ENCODE measurements at regions not wholly inside any gene's neighbourhood (a gene's known extent, or its start where the extent isn't known, plus 50 kb on each side); places are given as distances from the start of the nearest gene placed in this dataset.

DNA sequence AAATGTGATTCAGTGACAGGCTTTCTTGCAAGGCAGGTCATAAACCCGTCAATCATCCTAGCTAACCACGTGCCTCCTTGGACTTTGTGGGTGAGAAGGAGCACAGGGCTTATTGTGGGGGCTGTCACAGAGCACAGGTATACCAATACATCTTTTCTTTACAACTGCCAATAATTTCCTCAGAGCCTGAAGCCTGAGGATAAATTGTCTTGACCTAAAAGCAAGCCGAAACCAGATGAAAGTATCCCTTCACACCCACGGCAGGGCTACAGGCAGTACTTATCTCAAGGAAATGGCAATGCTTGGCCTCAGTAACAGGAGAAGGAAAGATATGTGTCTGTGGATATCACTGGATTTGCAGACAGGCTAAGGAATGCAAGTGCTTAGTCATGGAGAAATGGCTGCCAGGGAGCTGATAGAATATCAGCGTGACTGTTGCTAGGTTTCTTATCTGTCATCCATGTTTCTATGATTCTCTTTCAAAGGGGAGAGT is 90.3 kb upstream of the ZNF366 start (continued):
- TF ChIP-seq SAFB (IDR thresholded peaks at IDR 0.05; ENCODE audit: borderline replicate concordance, low read depth, low read length), result no peak
- peak; percentile 58; the same call in 1 of the 2 replicates for TF ChIP-seq NCOA6 (IDR thresholded peaks at IDR 0.05)
- TF ChIP-seq, protein P1, sequence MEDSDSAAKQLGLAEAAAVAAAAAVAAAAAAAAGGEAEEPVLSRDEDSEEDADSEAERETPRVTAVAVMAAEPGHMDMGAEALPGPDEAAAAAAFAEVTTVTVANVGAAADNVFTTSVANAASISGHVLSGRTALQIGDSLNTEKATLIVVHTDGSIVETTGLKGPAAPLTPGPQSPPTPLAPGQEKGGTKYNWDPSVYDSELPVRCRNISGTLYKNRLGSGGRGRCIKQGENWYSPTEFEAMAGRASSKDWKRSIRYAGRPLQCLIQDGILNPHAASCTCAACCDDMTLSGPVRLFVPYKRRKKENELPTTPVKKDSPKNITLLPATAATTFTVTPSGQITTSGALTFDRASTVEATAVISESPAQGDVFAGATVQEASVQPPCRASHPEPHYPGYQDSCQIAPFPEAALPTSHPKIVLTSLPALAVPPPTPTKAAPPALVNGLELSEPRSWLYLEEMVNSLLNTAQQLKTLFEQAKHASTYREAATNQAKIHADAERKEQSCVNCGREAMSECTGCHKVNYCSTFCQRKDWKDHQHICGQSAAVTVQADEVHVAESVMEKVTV (CRISPR knock-in tag; IDR thresholded peaks at IDR 0.05), result no peak
- no peak for TF ChIP-seq ZNF174 (CRISPR knock-in tag; IDR thresholded peaks at IDR 0.05)
- TF ChIP-seq, protein P2, sequence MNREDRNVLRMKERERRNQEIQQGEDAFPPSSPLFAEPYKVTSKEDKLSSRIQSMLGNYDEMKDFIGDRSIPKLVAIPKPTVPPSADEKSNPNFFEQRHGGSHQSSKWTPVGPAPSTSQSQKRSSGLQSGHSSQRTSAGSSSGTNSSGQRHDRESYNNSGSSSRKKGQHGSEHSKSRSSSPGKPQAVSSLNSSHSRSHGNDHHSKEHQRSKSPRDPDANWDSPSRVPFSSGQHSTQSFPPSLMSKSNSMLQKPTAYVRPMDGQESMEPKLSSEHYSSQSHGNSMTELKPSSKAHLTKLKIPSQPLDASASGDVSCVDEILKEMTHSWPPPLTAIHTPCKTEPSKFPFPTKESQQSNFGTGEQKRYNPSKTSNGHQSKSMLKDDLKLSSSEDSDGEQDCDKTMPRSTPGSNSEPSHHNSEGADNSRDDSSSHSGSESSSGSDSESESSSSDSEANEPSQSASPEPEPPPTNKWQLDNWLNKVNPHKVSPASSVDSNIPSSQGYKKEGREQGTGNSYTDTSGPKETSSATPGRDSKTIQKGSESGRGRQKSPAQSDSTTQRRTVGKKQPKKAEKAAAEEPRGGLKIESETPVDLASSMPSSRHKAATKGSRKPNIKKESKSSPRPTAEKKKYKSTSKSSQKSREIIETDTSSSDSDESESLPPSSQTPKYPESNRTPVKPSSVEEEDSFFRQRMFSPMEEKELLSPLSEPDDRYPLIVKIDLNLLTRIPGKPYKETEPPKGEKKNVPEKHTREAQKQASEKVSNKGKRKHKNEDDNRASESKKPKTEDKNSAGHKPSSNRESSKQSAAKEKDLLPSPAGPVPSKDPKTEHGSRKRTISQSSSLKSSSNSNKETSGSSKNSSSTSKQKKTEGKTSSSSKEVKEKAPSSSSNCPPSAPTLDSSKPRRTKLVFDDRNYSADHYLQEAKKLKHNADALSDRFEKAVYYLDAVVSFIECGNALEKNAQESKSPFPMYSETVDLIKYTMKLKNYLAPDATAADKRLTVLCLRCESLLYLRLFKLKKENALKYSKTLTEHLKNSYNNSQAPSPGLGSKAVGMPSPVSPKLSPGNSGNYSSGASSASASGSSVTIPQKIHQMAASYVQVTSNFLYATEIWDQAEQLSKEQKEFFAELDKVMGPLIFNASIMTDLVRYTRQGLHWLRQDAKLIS (CRISPR knock-in tag; IDR thresholded peaks at IDR 0.05), result no peak
- TF ChIP-seq, protein P3, sequence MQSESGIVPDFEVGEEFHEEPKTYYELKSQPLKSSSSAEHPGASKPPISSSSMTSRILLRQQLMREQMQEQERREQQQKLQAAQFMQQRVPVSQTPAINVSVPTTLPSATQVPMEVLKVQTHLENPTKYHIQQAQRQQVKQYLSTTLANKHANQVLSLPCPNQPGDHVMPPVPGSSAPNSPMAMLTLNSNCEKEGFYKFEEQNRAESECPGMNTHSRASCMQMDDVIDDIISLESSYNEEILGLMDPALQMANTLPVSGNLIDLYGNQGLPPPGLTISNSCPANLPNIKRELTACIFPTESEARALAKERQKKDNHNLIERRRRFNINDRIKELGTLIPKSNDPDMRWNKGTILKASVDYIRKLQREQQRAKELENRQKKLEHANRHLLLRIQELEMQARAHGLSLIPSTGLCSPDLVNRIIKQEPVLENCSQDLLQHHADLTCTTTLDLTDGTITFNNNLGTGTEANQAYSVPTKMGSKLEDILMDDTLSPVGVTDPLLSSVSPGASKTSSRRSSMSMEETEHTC (IDR thresholded peaks at IDR 0.05), result no peak
- TF ChIP-seq, protein P4, sequence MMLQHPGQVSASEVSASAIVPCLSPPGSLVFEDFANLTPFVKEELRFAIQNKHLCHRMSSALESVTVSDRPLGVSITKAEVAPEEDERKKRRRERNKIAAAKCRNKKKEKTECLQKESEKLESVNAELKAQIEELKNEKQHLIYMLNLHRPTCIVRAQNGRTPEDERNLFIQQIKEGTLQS (IDR thresholded peaks at IDR 0.05), result peak; percentile 81
- TF ChIP-seq, protein P4 (CRISPR knock-in tag; conservative IDR thresholded peaks at IDR 0.05), result no peak
- no peak for TF ChIP-seq SIX5 (IDR thresholded peaks at IDR 0.05; ENCODE audit: borderline replicate concordance in 1 of 2, insufficient read depth in 1 of 2, low read depth in 1 of 2, low read length in 2 of 2)
- peak in 1 of 2 experiments; percentile 88; a peak in 2 of 4 replicates for TF ChIP-seq TBL1XR1 (IDR thresholded peaks at IDR 0.05; ENCODE audit: low read length in 2 of 2)
- TF ChIP-seq POLR3G (IDR thresholded peaks at IDR 0.05; ENCODE audit: extremely low read depth, insufficient read length, insufficient replicate concordance), result no peak
- TF ChIP-seq ZNF384 (IDR thresholded peaks at IDR 0.05; ENCODE audit: low read depth, low read length), result no peak
- TF ChIP-seq, protein P5, sequence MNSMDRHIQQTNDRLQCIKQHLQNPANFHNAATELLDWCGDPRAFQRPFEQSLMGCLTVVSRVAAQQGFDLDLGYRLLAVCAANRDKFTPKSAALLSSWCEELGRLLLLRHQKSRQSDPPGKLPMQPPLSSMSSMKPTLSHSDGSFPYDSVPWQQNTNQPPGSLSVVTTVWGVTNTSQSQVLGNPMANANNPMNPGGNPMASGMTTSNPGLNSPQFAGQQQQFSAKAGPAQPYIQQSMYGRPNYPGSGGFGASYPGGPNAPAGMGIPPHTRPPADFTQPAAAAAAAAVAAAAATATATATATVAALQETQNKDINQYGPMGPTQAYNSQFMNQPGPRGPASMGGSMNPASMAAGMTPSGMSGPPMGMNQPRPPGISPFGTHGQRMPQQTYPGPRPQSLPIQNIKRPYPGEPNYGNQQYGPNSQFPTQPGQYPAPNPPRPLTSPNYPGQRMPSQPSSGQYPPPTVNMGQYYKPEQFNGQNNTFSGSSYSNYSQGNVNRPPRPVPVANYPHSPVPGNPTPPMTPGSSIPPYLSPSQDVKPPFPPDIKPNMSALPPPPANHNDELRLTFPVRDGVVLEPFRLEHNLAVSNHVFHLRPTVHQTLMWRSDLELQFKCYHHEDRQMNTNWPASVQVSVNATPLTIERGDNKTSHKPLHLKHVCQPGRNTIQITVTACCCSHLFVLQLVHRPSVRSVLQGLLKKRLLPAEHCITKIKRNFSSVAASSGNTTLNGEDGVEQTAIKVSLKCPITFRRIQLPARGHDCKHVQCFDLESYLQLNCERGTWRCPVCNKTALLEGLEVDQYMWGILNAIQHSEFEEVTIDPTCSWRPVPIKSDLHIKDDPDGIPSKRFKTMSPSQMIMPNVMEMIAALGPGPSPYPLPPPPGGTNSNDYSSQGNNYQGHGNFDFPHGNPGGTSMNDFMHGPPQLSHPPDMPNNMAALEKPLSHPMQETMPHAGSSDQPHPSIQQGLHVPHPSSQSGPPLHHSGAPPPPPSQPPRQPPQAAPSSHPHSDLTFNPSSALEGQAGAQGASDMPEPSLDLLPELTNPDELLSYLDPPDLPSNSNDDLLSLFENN (IDR thresholded peaks at IDR 0.05; ENCODE audit: low read depth in 2 of 2, low read length in 2 of 2), result peak in 1 of 2 experiments; percentile 92; a peak in 2 of 4 replicates
- TF ChIP-seq TCF3 (CRISPR knock-in tag; IDR thresholded peaks at IDR 0.05), result peak; percentile 98
- TF ChIP-seq HOXB6 (CRISPR knock-in tag; IDR thresholded peaks at IDR 0.05; ENCODE audit: borderline replicate concordance), result no peak
- TF ChIP-seq EGR1 (conservative IDR thresholded peaks at IDR 0.05), result peak; percentile 93
- no peak for TF ChIP-seq NUFIP1 (IDR thresholded peaks at IDR 0.05; ENCODE audit: partially characterized antibody)
